DOHH2 (cell line): ENCODE measurements at regions not wholly inside any gene's neighbourhood (a gene's known extent, or its start where the extent isn't known, plus 50 kb on each side); places are given as distances from the start of the nearest gene placed in this dataset.

Source experiments
- CTCF ChIP-seq: fragments of 200-600 bp; sonication (generic); IDR thresholded peaks from one replicate; pipeline ENCODE4 v1.5.1; 2014; ENCODE audit warnings: antibody characterized with exemption, mild to moderate bottlenecking, low read depth, low read length; ENCODE audit not compliant: poor library complexity, severe bottlenecking
- EZH2phosphoT487 ChIP-seq: fragments of 200-600 bp; sonication (generic); IDR thresholded peaks from 2 replicates; pipeline ENCODE4 v1.6.1; 2017; ENCODE audit warnings: borderline replicate concordance, mild to moderate bottlenecking, antibody characterized with exemption, low read length, moderate library complexity, mixed read lengths

- no peak for TF ChIP-seq CTCF
- no peak for TF ChIP-seq EZH2phosphoT487
Measured at GRCh38 chr11:36751996-36752395, 154.0 kb upstream of the RAG2 start.
